ENCODE measurements at regions not wholly inside any gene's neighbourhood (a gene's known extent, or its start where the extent isn't known, plus 50 kb on each side); places are given as distances from the start of the nearest gene placed in this dataset.

- TF ChIP-seq POLR2AphosphoS5 (IDR thresholded peaks at IDR 0.05) (no peak), EP300 (IDR thresholded peaks at IDR 0.05) (no peak)
Measured at GRCh38 chr1:81435175-81435574, 365.6 kb upstream of the ADGRL2 start.

Measured in sigmoid colon (tissue), 4 donors.